SK-N-DZ (cell line): ENCODE measurements at regions not wholly inside any gene's neighbourhood (a gene's known extent, or its start where the extent isn't known, plus 50 kb on each side); places are given as distances from the start of the nearest gene placed in this dataset.

Experiments
- DNase-seq: peaks from one replicate; pipeline ENCODE4 v3.0.0-alpha.2; 2015; ENCODE audit warnings: low spot score

GRCh38 chrX:5536261-5536660 is 692.4 kb downstream of the NLGN4X start:
- no peak for DNase-seq

DNA sequence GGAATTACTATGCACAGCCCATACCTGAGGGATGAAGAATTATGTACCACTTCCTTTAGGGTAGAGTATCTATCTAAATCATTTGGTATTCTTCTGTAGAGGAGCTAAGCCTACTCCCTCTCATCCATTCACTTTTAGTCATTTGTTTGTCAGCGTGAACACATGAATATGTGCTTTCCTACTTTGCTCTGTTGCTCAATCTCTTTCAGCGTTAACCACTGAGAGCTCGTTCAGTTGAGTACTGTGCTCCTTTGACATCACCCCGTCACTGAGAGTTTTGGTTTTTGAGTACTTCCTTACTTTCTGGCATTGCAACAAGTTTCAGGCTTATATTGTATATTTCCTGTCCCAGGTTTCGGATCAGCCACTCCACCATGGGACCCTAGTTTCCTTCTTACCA is 700.6 kb downstream of the NLGN4X start:
- no peak for DNase-seq

GRCh38 chrX:5526191-5526590 is 702.5 kb downstream of the NLGN4X start:
- DNase-seq = no peak

DNA sequence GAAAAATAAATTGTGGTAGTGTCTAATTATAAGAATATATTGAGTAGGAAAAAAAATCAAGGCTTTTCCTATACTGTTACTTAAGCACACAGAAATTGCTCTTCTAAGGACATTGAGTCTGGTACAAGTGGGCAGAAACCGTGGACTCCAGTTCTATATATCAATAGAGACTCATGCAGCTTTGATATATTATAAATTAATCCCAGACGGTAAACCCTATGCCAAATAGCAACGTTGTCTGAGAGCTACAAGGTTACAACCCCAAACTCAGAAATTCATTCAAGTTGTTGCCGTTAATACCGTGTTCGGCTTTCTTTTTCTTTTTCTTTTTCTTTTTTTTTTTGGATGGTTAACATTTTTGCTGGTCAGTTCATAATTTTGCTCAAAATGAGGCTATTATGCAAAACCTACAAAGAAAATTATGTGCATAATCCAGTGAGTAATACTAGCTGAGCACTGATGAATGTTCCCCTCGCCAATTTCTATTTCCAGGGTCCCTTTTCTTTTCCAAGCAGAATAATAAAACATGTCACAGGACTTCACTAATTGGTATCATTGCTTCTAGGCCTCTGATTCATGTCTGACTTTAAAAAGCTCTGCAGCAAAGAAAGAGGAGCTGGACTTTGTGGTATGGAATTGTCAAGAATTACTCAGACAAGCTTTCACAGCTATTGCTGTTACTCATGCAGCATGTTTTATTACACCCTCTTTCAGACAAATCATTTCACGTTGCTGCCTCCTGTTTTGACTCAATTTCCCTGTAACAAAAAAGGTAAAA is 737.7 kb downstream of the NLGN4X start:
- no peak for DNase-seq

DNA sequence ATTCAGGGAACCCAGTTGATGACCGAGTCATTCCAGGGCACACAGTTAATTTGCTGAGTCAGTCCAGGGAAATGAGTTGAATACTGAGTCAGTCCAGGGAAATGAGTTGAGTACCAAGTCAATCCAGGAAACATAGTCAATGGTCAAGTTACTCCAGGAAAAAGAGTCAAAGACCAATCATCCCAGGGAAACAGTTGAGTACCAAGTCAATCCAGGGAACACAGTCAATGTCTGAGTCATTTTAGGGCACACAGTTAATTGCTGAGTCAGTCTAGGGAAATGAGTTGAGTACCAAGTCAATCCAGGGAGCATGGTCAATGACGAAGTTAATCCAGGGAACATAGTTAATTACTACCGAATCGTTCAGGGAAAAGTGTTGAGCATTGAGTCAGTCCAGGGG is 754.4 kb downstream of the NLGN4X start:
- no peak for DNase-seq

DNA sequence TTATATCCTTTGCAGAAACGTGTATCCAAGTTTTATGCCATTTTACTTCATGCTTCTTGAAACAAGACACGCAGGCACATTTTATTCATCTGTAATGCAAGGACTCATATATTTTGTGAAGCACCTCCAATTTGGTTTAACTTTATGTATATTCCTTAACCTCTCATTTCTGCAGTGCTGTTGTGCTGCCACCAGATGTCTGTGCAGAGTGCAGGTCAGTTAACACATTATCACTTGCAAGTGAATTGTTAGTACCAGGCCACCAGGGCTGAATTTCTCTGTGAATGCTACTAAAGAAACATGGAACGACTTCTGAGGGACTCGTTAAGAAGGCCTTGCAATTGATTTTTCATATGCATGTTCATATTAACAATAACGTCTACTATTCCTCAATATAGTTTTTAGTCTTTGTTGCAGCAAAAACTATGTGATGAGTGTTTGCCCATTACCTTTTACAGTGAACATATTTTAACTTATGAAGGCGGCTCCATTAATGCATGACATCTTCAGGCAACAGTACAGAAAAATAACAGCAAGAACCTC is 770.3 kb downstream of the NLGN4X start:
- peak; percentile 16 for DNase-seq

GRCh38 chrX:5449323-5449722 is 779.3 kb downstream of the NLGN4X start:
- no peak for DNase-seq

DNA sequence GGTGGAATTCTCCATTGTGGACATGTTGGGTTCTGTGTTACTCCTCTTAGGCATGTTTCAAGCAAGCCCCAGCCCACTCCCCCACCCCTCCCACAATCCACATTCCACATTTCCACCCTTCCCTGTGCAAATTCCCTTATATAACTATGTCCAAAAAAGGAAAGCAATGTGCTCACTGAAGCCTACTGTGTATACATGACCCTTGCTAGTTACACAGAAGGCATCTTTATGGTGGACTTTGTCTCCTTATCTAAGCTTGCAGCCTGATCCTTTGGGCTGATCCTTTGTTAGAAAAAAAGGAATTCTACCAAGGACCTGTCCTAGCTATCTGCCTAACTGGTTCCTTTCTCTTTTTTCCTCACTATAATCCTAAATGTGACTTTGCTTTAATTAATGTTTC is 796.8 kb downstream of the NLGN4X start:
- DNase-seq = no peak

DNA sequence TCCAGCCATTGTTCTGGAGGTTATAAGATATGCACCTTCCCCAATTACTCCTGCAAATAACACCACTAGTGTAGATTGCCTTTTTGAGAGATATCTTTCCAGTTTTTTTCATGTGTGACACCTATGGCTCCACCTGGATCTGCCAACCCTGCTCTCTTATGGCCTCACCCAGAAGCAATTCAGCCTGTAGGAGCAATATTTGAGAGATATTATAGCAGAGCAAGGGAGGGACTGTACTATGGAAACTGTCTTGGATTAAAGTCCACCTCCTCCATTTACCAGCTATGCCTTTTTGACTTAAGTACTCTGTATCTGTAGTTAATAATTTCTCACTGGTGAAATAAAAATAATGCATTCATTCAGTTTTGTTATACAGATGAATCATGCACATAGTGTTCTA is 803.5 kb downstream of the NLGN4X start:
- no peak for DNase-seq

- no peak for DNase-seq
These were observed 811.3 kb downstream of the NLGN4X start for GRCh38 chrX:5417381-5417780.

DNA sequence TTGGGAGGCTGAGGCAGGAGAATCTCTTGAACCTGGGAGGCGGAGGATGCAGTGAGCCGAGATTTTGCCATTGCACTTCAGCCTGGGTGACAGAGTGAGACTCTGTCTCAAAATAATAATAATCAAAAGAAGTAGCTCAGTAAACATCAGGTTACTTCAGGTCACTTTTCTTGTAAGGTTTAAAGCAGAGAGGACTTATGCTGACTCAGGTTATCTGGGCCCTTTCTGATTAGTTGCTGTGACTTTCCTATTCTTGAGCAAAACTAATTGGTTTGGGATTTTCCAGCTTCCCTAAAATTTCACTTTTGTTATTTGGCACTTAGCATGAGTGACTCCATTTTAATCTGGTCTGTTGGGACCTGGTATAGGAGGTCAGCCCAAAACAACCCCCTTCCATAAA is 812.9 kb downstream of the NLGN4X start:
- DNase-seq = no peak

GRCh38 chrX:5409106-5409505 is 819.6 kb downstream of the NLGN4X start:
- DNase-seq = no peak

DNA sequence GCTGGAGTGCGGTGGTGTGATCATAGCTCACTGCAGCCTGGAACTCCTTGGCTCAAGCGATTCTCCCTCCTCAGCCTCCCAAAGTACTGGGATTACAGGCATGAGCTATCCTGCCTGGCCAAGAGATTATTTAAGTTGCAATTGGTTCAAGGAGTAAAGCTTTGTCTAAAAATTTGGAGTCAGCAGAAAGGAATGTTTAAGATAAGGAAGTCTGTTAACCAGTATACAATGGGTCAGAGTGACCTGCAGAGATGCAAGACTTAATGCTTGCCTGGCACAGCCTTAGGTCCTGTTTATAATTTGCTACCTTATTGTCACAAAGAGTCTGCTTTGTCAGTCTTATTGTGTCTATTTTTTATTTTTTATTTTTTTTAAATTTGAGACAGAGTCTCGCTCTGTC is 826.2 kb downstream of the NLGN4X start:
- no peak for DNase-seq

GRCh38 chrX:5399403-5399802 is 829.3 kb downstream of the NLGN4X start:
- DNase-seq = no peak

GRCh38 chrX:5397409-5397808 is 831.3 kb downstream of the NLGN4X start:
- DNase-seq = no peak

- DNase-seq = no peak
These were observed 838.3 kb downstream of the NLGN4X start for GRCh38 chrX:5390376-5390775.

DNA sequence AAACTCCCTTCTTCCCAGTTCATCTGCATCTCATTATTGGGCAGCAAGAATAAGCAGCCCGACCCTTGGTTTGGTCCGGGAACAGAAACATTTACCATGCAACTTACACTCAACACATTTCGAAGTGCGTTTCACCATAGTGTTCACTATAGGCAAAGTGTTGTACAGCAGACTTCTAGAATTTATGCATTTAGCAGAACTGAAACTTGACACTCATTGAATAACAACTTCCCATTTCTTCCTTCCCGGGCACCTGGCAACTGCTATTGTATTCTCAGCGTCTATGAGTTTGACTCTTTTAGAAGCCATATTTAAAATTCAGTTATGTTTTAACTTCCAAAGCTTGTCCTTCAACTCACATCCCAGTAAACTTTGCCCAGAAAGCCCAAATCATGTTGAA is 840.6 kb downstream of the NLGN4X start:
- no peak for DNase-seq

GRCh38 chrX:5380426-5380825 is 848.2 kb downstream of the NLGN4X start:
- DNase-seq = no peak

DNA sequence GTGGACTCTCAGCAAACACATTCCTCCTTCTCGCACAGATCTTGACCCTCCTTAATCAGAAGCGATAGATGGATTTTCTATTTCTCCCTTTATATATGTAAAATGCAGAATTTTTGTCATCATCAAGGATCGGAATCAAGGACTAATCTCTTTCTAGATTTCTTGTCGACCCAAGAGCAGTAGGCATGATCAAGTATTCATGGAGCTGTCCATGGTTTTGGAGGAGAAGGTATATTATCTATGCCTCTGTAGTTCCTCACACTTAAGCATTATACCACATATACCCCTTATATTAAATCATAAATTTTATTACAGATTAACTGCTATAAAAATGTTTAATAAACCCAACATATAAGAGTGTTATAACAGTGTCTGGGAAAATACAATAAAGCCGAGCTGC is 886.8 kb downstream of the NLGN4X start:
- DNase-seq = no peak

DNA sequence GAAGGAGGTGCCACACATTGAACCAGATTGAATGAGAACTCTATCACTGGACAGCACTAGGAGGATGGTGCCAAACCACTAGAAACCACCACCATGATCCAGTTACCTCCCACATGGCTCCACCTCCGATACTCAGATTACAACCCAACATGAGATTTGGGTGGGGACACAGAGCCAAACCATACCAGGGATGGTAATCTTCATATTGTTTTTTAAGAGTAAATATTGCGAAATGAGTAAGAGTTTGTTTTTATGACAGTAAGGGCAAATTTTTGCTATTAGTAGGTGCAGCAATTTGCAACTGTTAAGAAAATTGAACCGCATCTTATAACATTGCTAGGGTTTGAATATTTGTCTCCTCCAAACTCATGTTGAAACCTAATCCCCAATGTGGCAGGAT is 891.5 kb downstream of the NLGN4X start:
- no peak for DNase-seq

- DNase-seq = no peak
These were observed 904.1 kb downstream of the NLGN4X start for GRCh38 chrX:5324546-5324945.

DNA sequence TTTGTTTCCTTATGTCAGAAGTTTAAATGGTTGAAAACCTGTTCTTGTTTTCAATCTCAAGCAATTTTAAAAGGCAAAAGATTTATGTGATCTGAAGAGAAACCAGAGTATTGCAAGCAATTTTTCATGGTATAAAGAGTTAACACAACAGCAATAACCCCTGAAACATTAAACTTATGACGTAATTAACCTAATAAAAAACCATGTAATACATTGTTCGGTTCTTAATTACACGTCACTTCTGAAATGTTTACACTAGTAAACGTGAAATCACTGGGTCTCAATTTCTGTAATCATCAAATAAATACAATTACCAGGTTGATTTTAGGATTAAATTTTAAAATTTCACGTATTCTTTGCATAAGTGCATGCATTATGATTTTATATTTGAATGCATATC is 914.5 kb downstream of the NLGN4X start:
- no peak for DNase-seq

DNA sequence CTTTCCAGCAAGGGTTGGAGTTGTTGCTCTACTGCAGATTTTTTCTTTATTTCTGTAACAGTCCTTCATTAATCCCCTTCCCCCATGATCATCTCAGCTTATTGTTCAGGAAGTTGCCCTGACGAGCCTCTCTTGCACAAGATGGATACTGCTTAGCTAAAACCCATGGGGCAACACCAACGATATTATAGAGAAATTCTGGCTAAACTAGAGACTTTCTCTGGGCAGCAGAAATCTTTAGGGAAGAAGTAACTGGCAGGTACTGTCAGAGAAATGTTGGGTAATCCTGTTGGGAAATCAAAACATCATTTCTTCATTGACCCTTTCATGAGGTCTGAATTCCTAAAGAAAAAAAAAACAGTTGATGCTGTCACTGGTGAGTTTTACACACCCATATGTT is 921.3 kb downstream of the NLGN4X start:
- DNase-seq = no peak

DNA sequence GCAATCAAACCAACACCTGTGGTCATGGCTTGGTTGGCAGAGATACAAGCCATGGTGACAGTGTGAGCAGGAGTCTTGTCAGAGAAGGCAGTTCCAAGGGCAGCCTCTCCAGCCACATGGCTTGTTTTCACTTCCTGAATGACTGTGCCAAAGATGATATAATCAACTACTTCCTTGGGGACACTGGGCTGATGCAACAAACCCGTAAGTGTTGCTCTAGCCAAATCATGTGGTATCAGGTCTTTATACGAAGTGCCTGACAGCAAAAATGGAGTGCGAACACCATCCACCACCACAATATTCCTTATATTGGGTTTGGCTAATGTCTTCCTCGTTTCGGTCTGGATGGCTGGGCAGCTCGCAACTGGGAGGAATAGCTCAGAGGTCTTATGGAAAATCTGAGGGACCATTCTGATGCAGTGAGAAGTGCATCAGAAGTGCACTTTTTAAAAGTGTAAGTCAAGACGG is 922.0 kb downstream of the NLGN4X start:
- DNase-seq = no peak
